ENCODE measurements at regions not wholly inside any gene's neighbourhood (a gene's known extent, or its start where the extent isn't known, plus 50 kb on each side); places are given as distances from the start of the nearest gene placed in this dataset.

- Histone ChIP-seq H3K36me3 (no peaks in the 10 kb centered on the region), H3K27me3 (ENCODE audit: insufficient read depth, low read depth, severe bottlenecking) (no peaks in the 10 kb centered on the region), H3K27ac (no peak overlapping the region), H3K4me3 (ENCODE audit: low read depth, low read length) (no peak overlapping the region), H3K9me3 (ENCODE audit: severe bottlenecking) (no peaks in the 10 kb centered on the region)
- no peak for TF ChIP-seq CTCF (IDR thresholded peaks at IDR 0.05; ENCODE audit: low read depth, low read length)
- DNase-seq: no peak
Measured at GRCh38 chr4:125801924-125802323, 487.2 kb downstream of the FAT4 start.

GRCh38 chr4:125808022-125808421 lies 493.3 kb downstream of the FAT4 start:
- no peak for TF ChIP-seq CTCF (IDR thresholded peaks at IDR 0.05; ENCODE audit: low read depth, low read length)
- no peak for DNase-seq
- Histone ChIP-seq H3K27ac (no peak overlapping the region), H3K4me3 (ENCODE audit: low read depth, low read length) (no peak overlapping the region), H3K36me3 (no peaks in the 10 kb centered on the region), H3K27me3 (ENCODE audit: insufficient read depth, low read depth, severe bottlenecking) (no peaks in the 10 kb centered on the region), H3K9me3 (ENCODE audit: severe bottlenecking) (no peaks in the 10 kb centered on the region)

- Histone ChIP-seq H3K27ac (no peak overlapping the region), H3K4me3 (ENCODE audit: low read depth, low read length) (no peak overlapping the region), H3K9me3 (ENCODE audit: severe bottlenecking) (no peaks in the 10 kb centered on the region), H3K36me3 (no peaks in the 10 kb centered on the region), H3K27me3 (ENCODE audit: insufficient read depth, low read depth, severe bottlenecking) (no peaks in the 10 kb centered on the region)
- no peak for DNase-seq
- TF ChIP-seq CTCF (IDR thresholded peaks at IDR 0.05; ENCODE audit: low read depth, low read length): no peak
Measured at GRCh38 chr4:125808570-125808969, 493.8 kb downstream of the FAT4 start.

GRCh38 chr4:125811892-125812291 lies 497.1 kb downstream of the FAT4 start:
- no peak overlapping the region for H3K27ac ChIP-seq
- no peak for DNase-seq
- H3K27me3 ChIP-seq (ENCODE audit: insufficient read depth, low read depth, severe bottlenecking): no peaks in the 10 kb centered on the region
- no peaks in the 10 kb centered on the region for H3K9me3 ChIP-seq (ENCODE audit: severe bottlenecking)
- no peaks in the 10 kb centered on the region for H3K36me3 ChIP-seq
- H3K4me3 ChIP-seq (ENCODE audit: low read depth, low read length): no peak overlapping the region
- no peak for TF ChIP-seq CTCF (IDR thresholded peaks at IDR 0.05; ENCODE audit: low read depth, low read length)

- no peak for DNase-seq
- H3K4me3 ChIP-seq (ENCODE audit: low read depth, low read length): no peak overlapping the region
- no peaks in the 10 kb centered on the region for H3K36me3 ChIP-seq
- no peaks in the 10 kb centered on the region for H3K9me3 ChIP-seq (ENCODE audit: severe bottlenecking)
- TF ChIP-seq CTCF (IDR thresholded peaks at IDR 0.05; ENCODE audit: low read depth, low read length): no peak
- H3K27ac ChIP-seq: no peak overlapping the region
- H3K27me3 ChIP-seq (ENCODE audit: insufficient read depth, low read depth, severe bottlenecking): no peaks in the 10 kb centered on the region
Measured at GRCh38 chr4:125826801-125827695, 512.3 kb downstream of the FAT4 start.

- no peak overlapping the region for H3K27ac ChIP-seq
- no peak for TF ChIP-seq CTCF (IDR thresholded peaks at IDR 0.05; ENCODE audit: low read depth, low read length)
- no peak for DNase-seq
Measured at GRCh38 chr4:125827696-125828052, 512.9 kb downstream of the FAT4 start.

More at GRCh38 chr4:125827696-125828052, 512.9 kb downstream of the FAT4 start:
- no peaks in the 10 kb centered on the region for H3K9me3 ChIP-seq (ENCODE audit: severe bottlenecking)
- H3K27me3 ChIP-seq (ENCODE audit: insufficient read depth, low read depth, severe bottlenecking): no peaks in the 10 kb centered on the region
- no peak overlapping the region for H3K4me3 ChIP-seq (ENCODE audit: low read depth, low read length)
- no peaks in the 10 kb centered on the region for H3K36me3 ChIP-seq
